ENCODE measurements at regions not wholly inside any gene's neighbourhood (a gene's known extent, or its start where the extent isn't known, plus 50 kb on each side); places are given as distances from the start of the nearest gene placed in this dataset.

GRCh38 chr2:223465793-223466192, 136.4 kb downstream of the SCG2 start:
- H3K4me2 ChIP-seq: no peak overlapping the region
- H3K4me1 ChIP-seq (ENCODE audit: low read depth, poor library complexity, severe bottlenecking): no peaks in the 10 kb centered on the region
- H3K4me3 ChIP-seq (IDR thresholded peaks at IDR 0.05; ENCODE audit: insufficient read depth, low read depth, low read length): no peak overlapping the region
- H3K79me2 ChIP-seq (ENCODE audit: insufficient read depth, low read depth): no peaks in the 10 kb centered on the region
- TF ChIP-seq, protein P1, sequence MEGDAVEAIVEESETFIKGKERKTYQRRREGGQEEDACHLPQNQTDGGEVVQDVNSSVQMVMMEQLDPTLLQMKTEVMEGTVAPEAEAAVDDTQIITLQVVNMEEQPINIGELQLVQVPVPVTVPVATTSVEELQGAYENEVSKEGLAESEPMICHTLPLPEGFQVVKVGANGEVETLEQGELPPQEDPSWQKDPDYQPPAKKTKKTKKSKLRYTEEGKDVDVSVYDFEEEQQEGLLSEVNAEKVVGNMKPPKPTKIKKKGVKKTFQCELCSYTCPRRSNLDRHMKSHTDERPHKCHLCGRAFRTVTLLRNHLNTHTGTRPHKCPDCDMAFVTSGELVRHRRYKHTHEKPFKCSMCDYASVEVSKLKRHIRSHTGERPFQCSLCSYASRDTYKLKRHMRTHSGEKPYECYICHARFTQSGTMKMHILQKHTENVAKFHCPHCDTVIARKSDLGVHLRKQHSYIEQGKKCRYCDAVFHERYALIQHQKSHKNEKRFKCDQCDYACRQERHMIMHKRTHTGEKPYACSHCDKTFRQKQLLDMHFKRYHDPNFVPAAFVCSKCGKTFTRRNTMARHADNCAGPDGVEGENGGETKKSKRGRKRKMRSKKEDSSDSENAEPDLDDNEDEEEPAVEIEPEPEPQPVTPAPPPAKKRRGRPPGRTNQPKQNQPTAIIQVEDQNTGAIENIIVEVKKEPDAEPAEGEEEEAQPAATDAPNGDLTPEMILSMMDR (conservative IDR thresholded peaks at IDR 0.05; ENCODE audit: low read depth, low read length): no peak
- no peak overlapping the region for H3K9ac ChIP-seq
- H3K36me3 ChIP-seq (ENCODE audit: insufficient read depth): no peaks in the 10 kb centered on the region
- no peaks in the 10 kb centered on the region for H3K27me3 ChIP-seq (ENCODE audit: insufficient read depth, low read depth)
- no peak overlapping the region for H2AFZ ChIP-seq (ENCODE audit: low read depth)
- no peaks in the 10 kb centered on the region for H4K20me1 ChIP-seq (ENCODE audit: insufficient read depth)
- H3K27ac ChIP-seq: no peak overlapping the region

- Histone ChIP-seq H3K36me3 (ENCODE audit: insufficient read depth) (no peaks in the 10 kb centered on the region), H3K4me3 (IDR thresholded peaks at IDR 0.05; ENCODE audit: insufficient read depth, low read depth, low read length) (no peak overlapping the region), H3K9ac (no peak overlapping the region), H3K27ac (no peak overlapping the region), H3K79me2 (ENCODE audit: insufficient read depth, low read depth) (no peaks in the 10 kb centered on the region), H3K27me3 (ENCODE audit: insufficient read depth, low read depth) (no peaks in the 10 kb centered on the region), H3K4me2 (no peak overlapping the region), H2AFZ (ENCODE audit: low read depth) (no peak overlapping the region), H4K20me1 (ENCODE audit: insufficient read depth) (no peaks in the 10 kb centered on the region), H3K4me1 (ENCODE audit: low read depth, poor library complexity, severe bottlenecking) (no peaks in the 10 kb centered on the region)
- TF ChIP-seq, protein P1 (conservative IDR thresholded peaks at IDR 0.05; ENCODE audit: low read depth, low read length): no peak
Observed at GRCh38 chr2:223467196-223467595, 135.0 kb downstream of the SCG2 start.

- Histone ChIP-seq H3K27me3 (ENCODE audit: insufficient read depth, low read depth) (no peaks in the 10 kb centered on the region), H4K20me1 (ENCODE audit: insufficient read depth) (no peaks in the 10 kb centered on the region), H3K27ac (no peak overlapping the region), H3K79me2 (ENCODE audit: insufficient read depth, low read depth) (no peaks in the 10 kb centered on the region), H2AFZ (ENCODE audit: low read depth) (no peak overlapping the region), H3K9ac (no peak overlapping the region), H3K4me1 (ENCODE audit: low read depth, poor library complexity, severe bottlenecking) (no peaks in the 10 kb centered on the region), H3K4me3 (IDR thresholded peaks at IDR 0.05; ENCODE audit: insufficient read depth, low read depth, low read length) (no peak overlapping the region), H3K4me2 (no peak overlapping the region), H3K36me3 (ENCODE audit: insufficient read depth) (no peaks in the 10 kb centered on the region)
- TF ChIP-seq, protein P1 (conservative IDR thresholded peaks at IDR 0.05; ENCODE audit: low read depth, low read length): no peak
Observed at GRCh38 chr2:223469270-223470046, 132.7 kb downstream of the SCG2 start.

GRCh38 chr2:223470602-223471001, 131.6 kb downstream of the SCG2 start:
- no peaks in the 10 kb centered on the region for H3K36me3 ChIP-seq (ENCODE audit: insufficient read depth)
- no peaks in the 10 kb centered on the region for H3K4me1 ChIP-seq (ENCODE audit: low read depth, poor library complexity, severe bottlenecking)
- H3K9ac ChIP-seq: no peak overlapping the region
- no peak overlapping the region for H3K27ac ChIP-seq
- TF ChIP-seq, protein P1 (conservative IDR thresholded peaks at IDR 0.05; ENCODE audit: low read depth, low read length): no peak
- H4K20me1 ChIP-seq (ENCODE audit: insufficient read depth): no peaks in the 10 kb centered on the region
- H3K4me3 ChIP-seq (IDR thresholded peaks at IDR 0.05; ENCODE audit: insufficient read depth, low read depth, low read length): no peak overlapping the region
- H2AFZ ChIP-seq (ENCODE audit: low read depth): no peak overlapping the region
- H3K27me3 ChIP-seq (ENCODE audit: insufficient read depth, low read depth): no peaks in the 10 kb centered on the region
- no peak overlapping the region for H3K4me2 ChIP-seq
- H3K79me2 ChIP-seq (ENCODE audit: insufficient read depth, low read depth): no peaks in the 10 kb centered on the region

All from KMS-11 (cell line).